ENCODE measurements at regions not wholly inside any gene's neighbourhood (a gene's known extent, or its start where the extent isn't known, plus 50 kb on each side); places are given as distances from the start of the nearest gene placed in this dataset.
"Not testable (repeated sequence)": the region's sequence is repeated elsewhere in the genome, so short reads cannot be mapped to it uniquely, and the experiment has no call there.

DNA sequence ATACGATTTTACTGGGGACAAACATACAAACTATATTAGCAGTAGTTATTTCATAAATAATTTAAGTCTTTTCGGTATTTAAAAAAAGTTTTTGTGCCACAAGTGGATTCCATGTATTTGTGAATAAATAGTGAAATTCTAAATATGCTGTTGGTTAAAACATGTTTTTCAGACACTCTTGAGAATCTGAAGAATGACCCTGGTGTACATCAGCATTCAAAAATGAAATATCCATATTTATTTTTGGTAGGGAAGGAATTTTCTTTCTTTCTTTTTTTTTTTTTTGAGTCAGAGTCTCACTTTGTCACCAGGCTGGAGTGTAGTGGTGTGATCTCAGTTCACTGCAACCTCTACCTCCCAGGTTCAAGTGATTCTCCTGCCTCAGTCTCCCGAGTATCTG lies 136.1 kb upstream of the CDK6 start:
- DNase-seq, result no peak

DNA sequence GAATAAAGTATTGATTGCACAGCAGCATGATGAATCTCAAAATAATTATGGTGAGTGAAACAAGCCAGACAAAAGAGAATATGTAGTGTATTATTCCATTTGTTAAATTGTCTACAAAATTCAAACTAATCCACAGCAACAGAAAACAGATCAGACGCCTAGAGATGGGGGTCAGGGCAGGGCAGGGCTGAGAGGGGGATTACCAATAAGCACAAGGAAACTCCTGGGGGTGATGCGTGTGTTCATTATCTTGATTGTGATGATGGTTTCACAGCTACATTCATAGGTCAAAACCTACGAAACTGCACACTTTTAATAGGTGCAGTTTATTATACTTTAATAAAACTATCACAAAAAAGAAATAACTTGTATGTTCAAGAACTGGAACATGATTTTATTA lies 132.7 kb upstream of the CDK6 start:
- no peak for DNase-seq

DNA sequence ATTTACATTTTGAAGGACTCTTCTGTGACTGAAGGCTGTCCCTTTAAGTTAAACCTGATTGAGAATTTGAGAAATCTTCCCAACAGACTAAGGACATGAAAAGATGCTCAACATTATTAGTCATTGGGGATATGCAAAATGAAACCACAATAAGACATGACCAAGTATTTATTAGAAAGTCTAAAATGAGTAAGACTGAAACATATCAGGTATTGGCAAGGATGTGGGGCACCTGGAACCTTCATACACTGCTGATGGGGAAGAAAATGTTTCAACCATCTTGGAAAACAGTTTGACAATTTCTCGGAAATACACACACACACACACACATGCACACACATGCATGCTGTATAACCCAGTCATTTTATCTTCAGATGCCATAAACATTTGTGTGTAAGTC lies 132.1 kb upstream of the CDK6 start:
- no peak for DNase-seq

DNA sequence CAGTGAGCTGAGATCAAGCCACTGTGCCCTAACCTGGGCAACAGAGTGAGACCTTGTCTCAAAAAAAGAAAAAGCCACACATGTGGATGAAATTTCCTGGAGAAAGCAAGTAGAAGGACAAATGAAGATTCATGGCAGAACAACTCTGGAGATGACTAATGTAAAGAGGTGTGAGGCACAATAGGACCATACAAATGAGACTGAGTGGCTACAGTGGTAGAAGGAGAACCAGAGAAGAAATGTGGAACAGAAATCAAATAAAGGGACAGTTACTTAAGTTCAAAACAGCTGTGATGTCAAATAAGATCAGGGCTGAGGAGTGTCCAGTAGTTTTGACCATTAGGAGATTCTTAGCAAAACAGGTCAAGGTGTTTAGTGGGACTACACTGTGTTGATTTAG lies 130.9 kb upstream of the CDK6 start:
- DNase-seq, result no peak

DNA sequence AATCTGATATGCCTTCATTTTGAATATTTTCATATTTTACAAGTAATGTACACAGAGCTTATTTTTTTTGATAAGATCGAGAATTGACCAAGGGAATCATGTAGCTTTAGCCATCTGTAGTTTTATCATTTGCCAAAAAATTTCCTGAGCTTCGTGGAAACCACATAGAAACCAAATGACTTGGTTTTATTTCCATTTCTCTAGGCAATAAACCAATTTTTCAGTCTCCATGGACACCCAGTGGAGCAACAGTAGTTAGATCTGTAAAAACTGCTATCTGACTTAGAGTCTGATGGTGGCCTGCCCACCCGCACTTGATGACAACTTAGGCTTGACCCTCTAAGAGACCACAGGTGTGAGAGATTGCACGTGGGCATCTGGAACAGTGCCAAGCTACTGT lies 127.8 kb upstream of the CDK6 start:
- no peak for DNase-seq

DNA sequence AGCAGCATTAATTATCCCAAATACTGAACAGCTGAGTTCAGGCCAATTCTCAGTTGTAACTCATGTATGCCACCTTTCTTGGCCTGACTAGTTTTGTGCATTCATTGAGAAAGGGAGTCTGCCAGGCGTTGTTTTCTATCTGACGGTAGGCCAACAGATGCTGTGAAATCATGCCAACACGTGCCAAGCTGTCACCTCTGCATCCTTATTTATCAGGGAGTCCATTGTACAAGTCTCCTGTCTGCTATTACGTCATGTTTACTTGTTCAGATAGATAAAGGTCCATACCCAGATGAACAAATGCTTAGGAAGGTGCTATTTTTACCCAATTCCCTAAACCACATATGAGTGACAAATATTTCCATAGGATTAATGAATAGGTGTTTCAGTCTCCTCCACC lies 127.2 kb upstream of the CDK6 start:
- DNase-seq, result no peak

DNA sequence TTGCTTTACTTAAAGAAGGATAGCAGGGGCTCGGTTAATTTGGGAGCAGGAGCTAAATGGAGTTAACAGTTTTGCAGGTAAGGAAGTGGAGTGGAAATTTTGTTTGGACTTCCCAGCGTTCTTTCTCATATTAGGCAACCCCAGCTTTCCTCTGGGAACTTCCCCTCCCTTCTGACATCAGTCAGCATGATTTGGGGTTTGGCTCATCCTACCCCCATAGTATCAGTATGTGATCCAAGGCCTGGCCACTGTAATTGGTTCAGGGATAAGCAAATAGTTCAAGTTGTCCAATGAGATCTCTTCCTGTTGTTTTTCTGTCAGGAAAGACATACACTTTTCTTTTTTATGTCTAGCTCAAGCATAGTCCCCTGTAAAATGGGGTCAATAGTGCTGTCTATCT lies 125.6 kb upstream of the CDK6 start:
- no peak for DNase-seq

DNA sequence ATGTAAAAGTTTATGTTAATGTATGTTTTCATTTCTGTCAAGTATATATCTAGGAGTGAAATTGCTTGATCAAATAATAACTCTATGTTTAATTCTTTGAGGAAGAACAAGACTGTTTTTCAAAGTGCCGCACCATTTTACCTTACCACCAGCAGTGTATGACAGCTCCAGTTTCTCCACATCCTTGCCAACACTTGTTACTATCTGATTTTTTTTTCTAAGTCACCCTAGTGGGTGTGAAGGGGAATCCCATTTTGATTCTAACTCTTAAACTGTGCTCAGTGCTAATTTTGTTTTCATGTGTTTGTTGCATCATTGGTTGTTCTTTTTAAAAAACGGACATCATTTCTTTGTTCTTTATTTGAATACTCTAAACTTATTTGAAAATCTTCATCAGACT lies 120.2 kb upstream of the CDK6 start:
- DNase-seq, result no peak

DNA sequence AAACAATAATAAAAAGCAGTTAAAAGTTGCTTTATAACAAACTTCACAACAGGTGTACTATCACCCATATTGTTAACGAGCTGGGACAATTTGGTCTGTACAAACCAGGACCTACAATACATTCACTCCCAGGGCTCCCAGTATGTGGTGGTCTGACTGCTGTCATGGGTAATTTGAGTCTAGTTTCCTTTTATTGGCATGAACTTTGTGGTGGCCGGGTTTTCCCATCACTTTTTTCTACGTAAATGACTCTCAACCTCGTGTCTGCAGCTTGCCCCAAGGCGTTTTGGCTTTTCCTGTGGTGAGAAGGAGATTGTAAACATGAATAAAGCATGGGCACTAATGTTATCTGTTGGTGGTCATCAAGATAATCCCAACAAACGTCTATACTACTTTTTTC lies 118.7 kb upstream of the CDK6 start:
- DNase-seq, result no peak

DNA sequence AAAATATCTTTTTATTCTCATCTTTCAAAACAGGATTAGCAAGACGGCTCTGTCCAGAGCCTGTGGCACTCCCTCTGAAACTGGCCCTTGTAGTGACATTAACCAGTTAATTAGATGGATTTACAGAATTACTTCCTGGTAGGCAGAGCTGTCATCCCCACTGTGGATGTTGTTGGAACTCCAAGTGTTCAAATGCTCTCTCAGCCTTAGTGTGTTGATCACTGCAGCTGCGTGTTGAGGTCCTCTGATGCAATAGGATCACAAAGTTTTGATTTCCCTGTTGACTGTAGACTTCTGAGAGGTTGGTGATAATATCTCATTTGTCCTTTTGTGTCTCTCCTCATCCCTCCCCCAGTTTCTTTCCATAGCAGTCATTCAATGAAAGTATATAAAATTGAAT lies 117.3 kb upstream of the CDK6 start:
- DNase-seq, result no peak

DNA sequence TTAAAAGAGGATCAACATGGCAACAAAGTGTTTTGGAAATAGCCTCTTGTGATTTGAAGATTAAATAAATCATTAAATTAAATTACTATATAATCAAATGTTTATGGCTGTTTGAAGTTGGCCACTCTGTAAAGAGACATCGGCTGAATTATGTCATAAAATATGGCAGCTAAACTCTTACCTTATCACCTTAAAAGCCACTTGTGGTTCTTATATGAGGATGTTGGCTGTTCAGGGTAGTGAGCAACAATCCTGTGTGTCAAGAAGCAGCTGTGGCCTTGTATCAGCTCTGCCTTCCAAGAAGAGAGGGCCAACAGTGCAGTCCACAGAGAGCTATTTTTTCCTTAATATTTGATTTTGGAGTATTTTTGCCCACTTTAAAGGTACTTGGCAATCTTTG lies 113.4 kb upstream of the CDK6 start:
- DNase-seq, result no peak

DNA sequence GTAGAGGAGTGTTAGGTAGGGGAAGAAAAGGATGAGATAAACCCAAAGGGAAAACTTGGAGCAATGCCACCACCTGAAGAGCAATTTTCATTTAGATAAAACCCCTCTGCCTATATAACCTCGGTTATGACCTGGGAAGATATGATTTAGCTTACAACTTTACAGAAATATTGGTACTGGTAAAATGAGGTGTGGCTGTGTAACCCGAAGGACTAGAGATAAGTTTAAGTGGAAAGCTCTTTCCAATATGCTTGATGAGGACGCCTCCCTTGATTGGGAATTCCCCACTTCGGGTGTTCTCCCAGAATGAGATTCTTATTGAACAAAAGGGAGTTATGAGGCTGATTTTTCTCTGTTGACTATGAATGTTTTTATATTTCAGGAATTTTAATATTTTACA lies 109.5 kb upstream of the CDK6 start:
- no peak for DNase-seq

DNA sequence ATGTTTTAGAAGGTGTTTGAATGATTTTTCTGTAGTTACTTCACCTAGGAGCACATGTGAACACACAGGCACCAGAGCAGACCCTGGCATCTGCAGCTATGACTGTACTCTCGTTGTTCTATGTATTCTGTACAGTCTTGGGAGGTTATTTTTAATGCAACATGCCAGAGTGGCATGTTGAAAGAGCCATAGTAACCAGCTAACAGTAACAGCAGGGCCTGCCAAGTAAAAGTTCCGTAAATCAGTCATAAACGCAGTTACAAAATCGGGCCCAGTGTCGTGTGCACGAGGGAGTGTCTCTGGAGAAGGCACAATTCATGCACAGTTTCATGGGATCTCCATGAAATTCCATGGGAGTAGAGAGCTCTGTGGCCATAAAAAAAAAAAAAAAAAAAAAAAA lies 108.3 kb upstream of the CDK6 start:
- no peak for DNase-seq

DNA sequence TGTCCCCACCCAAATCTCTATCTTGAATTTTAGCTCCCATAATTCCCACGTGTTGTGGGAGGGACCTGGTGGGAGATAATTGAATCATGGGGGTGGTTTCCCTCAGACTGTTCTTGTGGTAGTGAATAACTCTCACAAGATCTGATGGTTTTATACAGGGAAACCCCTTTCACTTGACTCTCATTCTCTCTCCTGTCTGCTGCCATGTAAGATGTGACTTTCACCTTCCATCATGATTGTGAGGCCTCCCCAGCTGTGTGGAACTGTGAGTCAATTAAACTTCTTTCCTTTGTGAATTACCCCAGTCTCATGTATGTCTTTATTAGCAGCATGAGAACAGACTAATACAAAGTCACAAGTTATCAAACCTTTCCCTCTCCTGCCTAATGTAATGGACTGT lies 106.3 kb upstream of the CDK6 start:
- not testable (repeated sequence) for DNase-seq

DNA sequence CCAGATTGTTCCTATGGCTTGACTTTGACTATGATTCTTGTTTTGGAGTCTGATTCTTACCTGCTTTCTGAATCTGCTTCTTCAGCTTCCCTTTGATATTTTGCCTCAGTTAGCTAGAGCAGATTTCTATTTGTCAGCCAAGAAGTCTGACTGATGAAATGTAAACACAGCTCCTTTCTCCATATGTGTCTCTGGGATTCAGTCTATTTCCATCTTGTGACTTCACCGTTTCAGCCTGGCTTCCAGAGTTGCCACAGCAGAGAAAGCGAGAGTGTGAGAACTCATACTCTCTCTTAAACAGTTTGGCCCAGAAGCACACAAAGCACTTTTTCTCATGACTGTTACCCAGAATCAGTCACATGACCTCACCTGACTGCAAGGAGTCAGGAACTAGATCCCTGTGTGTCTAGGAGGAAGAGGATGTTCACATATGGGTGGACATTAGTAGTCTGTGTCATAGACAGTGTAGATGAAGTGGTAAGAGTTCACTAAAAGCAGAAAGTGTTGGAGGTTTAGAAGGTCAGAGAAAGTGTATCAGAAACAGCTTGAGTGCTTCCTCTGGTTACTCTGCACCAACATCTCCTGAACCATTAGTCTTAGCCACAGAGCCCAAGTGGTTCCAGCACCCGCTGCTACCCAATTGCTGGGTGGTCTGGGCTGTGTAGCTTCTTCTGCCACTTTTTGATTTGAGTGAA lies 103.4 kb upstream of the CDK6 start:
- DNase-seq, result no peak

DNA sequence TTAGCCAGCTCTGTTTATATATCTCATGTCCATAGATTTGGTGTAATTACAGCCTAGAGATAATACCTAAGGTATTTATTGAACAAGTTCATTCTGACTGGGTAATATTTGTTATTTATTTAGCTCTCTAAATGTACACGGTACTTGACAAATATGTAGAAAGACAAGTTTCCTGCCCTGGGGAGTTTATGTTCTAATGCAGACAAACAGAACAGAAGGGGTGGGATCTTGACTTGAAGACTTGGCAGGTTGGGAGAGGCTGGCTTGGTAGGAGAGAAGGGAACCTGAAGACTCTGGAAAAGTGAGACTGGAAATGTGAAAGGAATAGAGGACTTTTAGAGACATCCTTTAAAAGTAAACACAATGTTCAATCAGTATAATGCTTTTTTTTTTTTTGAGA lies 97.7 kb upstream of the CDK6 start:
- no peak for DNase-seq

DNA sequence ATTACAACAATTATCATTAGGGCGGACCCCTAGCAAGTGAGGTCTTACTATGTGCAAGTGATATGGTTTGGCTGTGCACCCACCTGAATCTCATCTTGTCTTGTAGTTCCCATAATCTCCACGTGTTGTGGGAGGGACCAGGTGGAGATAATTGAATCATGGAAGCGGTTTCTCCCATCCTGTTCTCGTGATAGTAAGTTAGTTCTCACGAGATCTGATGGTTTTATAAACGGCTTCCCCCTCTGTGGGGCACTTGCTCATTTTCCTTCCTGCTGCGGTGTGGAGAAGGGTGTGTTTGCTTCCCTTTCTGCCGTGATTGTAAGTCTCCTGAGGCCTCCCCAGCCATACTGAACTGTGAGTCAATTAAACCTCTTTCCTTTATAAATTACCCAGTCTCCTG lies 96.1 kb upstream of the CDK6 start:
- no peak for DNase-seq

DNA sequence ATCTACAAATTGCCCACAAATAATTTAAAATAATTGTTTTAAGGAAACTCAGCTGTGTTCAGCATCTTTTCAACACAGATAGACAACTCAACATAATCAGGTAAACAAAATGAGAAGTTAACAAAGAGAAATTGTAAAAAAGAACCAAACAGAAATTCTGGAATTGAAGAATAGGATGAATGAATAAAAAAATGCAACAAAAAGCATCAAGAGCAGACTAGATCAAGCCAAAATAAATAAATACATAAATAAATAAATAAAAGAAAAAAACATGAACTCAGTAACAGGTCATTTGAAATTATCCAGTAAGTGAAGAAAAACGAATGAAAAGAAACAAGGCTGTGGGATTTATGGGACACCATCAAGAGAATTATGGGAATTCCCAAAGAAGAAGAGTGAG lies 94.0 kb upstream of the CDK6 start:
- DNase-seq, result no peak

DNA sequence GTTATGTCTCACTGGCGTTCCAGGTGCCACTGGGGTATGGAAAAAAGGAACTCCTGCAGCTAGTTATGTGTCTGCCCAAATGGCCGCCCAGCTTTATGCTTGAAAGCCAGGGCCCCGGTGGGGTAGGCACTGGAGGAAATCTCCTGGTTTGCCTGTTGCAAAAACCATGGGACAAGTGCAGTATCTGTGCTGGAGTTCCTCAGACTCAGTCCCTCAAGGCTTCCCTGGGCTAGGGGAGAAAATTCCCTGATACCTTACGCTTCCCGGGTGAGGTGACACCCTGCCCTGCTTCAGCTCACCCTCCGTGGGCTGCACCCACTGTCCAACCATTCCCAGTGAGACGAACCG lies 90.3 kb upstream of the CDK6 start:
- no peak for DNase-seq

DNA sequence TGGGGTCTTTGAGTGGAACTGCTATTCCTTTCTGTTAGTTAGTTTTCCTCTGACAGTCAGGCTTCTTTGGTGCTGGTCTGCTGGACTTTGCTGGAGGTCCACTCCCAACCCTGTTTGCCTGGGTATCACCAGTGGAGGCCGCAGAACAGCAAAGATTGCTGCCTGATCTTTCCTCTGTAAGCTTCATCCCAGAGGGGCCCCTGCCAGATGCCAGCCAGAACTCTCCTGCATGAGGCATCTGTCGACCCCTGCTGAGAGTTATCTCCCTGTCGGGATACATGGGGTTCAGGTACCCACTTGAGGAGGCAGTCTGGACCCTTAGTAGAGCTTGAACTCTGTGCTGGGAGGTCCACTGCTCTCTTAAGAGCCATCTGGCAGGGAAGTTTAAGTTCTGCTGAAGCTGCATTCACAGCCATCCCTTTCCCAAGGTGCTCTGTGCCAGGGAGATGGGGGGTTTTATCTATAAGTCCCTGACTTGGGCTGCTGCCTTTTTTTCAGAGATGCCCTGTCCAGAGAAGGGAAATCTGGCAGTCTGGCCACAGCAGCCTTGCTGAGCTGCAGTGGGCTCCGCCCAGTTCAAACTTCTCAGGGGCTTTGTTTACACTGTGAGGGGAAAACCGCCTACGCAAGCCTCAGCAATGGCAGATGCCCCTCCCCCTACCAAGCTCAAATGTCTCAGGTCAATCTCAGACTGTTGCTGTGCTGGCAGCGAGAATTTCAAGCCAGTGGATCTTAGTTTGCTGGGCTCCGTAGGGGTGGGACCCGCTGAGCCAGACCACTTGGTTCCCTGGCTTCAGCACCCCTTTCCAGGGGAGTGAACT lies 89.7 kb upstream of the CDK6 start:
- DNase-seq, result no peak

DNA sequence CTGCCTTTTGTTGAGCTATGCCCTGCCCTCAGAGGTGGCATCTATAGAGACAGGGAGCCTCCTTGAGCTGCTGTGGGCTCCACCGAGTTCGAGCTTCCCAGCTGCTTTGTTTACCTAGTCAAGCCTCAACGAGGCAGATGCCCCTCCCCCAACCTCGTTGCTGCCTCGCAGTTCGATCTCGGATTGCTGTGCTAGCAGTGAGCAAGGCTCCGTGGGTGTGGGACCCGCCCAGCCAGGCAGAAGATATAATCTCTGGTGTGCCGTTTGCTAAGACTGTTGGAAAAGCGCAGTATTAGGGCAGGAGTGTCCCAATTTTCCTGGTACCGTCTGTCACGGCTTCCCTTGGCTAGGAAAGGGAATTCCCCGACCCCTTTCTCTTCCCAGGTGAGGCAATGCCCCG lies 88.4 kb upstream of the CDK6 start:
- no peak for DNase-seq

DNA sequence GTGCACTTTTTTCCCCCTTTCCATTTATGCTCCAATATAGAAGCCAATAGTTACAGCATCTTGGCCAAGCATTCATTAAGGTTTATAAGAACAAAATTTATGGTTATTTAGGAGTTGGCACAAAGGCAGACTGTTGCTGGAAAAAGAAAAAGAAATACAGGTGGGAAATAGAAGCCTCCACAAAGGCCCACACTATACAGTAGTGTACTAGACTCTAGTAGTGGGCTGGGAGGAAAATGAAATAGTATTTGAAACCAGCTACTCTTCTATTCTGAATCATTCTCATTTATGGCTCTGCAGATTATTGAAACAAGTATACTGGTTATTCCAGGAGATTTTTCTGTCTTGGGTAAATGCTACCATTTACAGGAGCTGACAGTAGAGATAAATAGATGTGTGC lies 80.9 kb upstream of the CDK6 start:
- no peak for DNase-seq

DNA sequence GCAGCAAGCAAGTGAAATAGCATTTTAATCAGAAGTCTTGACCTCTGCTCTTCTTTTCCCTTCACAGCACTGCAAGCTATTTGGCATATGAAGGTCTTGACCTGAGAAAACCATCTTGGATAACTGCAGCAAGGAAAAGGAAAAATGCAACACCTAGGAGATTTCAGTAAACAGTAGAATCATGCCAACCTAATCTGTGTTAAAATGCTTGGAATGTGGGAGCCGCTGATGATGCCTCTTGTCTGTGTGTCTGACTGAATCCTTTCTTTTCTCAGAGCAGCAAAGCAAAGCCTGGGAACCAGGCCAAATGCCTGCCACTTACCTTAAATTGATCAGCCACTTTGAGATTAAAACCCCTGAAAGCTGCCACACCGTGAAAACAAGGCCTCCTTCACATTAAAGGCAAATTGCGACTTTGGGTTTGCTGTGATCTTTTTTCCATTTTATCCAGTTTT lies 80.4 kb upstream of the CDK6 start:
- no peak for DNase-seq

DNA sequence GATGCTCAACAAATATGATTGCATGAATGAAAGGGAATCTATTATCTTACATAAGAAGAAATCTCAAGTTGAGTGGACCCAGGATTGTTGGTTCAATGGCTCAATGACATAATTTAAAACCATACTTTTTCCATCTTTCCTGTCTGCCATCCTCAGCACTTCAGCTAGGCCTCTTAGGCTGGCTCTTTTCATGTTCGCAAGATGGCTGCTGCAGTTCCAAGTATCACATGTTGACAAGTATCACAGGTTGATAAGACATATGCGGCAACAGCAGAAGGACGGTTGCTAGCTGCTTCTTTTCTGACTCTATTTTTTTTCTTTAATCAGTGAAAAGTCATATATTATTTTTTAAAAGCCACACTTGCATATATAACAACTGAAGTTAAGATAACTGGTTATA lies 79.0 kb upstream of the CDK6 start:
- no peak for DNase-seq

DNA sequence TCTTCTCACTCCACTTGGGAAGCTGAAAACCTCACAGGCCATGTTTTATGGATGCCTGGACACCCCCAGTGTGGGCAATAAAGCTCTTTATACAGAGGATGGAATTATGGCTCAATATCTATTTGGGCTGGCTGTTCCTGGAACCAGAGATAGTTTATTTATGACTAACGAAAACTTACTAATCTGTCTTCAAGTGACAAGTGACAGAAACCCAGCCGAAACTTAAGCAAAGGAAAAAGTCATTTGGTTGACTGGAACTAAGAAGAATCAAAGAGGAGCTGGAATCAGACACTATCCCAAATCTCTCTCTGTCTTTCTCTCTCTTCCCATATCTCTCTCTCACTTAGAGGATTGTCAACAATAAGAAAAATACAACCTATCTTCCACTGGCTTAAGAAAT lies 78.3 kb upstream of the CDK6 start:
- DNase-seq, result no peak
